ENCODE measurements at regions not wholly inside any gene's neighbourhood (a gene's known extent, or its start where the extent isn't known, plus 50 kb on each side); places are given as distances from the start of the nearest gene placed in this dataset.

DNA sequence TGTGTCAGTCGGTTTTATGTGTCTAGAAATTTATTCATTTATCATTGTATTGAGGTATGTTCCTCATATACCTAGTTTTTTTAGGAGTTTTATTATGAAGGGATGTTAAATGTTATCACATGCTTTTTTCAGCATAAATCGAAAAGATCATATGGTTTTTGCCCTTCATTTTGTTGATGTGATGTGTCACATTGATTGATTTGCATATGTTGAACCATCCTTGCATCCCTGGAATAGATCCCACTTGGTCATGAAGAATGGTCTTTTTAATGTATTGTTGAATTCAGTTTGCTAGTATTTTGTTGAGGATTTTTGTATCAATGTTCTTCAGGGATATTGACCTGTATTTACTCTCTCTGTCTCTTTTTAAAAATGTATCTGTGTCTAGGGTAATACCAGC lies 230.3 kb downstream of the RAP2B start:
- H3K36me3 ChIP-seq (ENCODE audit: control insufficient read depth, insufficient read depth, low read length): no peaks in the 10 kb centered on the region
- H3K4me1 ChIP-seq (ENCODE audit: control insufficient read depth, insufficient read depth, low read length): no peaks in the 10 kb centered on the region
- H3K27ac ChIP-seq (ENCODE audit: low read length): no peak overlapping the region
- in situ Hi-C loops (cut with HindIII; ENCODE audit: low pct_unique_long_range_greater_than_20kb, low sequenced_read_pairs) (no loop called here), intact Hi-C loops (cut with micrococcal nuclease; ENCODE audit: unreplicated experiment) (no loop called here)
- POLR2A ChIA-PET: no interaction called here
- no peak for TF ChIP-seq TCF7L2 (IDR thresholded peaks at IDR 0.05; ENCODE audit: low read depth, low read length)
- TF ChIP-seq, protein P1, sequence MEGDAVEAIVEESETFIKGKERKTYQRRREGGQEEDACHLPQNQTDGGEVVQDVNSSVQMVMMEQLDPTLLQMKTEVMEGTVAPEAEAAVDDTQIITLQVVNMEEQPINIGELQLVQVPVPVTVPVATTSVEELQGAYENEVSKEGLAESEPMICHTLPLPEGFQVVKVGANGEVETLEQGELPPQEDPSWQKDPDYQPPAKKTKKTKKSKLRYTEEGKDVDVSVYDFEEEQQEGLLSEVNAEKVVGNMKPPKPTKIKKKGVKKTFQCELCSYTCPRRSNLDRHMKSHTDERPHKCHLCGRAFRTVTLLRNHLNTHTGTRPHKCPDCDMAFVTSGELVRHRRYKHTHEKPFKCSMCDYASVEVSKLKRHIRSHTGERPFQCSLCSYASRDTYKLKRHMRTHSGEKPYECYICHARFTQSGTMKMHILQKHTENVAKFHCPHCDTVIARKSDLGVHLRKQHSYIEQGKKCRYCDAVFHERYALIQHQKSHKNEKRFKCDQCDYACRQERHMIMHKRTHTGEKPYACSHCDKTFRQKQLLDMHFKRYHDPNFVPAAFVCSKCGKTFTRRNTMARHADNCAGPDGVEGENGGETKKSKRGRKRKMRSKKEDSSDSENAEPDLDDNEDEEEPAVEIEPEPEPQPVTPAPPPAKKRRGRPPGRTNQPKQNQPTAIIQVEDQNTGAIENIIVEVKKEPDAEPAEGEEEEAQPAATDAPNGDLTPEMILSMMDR (IDR thresholded peaks at IDR 0.05): no peak
- no peak for TF ChIP-seq POLR2AphosphoS5 (IDR thresholded peaks at IDR 0.05; ENCODE audit: low read depth, low read length)
- no peak for TF ChIP-seq SIN3A (IDR thresholded peaks at IDR 0.05; ENCODE audit: borderline replicate concordance, insufficient read depth, low read depth, low read length)
- TF ChIP-seq, protein P2, sequence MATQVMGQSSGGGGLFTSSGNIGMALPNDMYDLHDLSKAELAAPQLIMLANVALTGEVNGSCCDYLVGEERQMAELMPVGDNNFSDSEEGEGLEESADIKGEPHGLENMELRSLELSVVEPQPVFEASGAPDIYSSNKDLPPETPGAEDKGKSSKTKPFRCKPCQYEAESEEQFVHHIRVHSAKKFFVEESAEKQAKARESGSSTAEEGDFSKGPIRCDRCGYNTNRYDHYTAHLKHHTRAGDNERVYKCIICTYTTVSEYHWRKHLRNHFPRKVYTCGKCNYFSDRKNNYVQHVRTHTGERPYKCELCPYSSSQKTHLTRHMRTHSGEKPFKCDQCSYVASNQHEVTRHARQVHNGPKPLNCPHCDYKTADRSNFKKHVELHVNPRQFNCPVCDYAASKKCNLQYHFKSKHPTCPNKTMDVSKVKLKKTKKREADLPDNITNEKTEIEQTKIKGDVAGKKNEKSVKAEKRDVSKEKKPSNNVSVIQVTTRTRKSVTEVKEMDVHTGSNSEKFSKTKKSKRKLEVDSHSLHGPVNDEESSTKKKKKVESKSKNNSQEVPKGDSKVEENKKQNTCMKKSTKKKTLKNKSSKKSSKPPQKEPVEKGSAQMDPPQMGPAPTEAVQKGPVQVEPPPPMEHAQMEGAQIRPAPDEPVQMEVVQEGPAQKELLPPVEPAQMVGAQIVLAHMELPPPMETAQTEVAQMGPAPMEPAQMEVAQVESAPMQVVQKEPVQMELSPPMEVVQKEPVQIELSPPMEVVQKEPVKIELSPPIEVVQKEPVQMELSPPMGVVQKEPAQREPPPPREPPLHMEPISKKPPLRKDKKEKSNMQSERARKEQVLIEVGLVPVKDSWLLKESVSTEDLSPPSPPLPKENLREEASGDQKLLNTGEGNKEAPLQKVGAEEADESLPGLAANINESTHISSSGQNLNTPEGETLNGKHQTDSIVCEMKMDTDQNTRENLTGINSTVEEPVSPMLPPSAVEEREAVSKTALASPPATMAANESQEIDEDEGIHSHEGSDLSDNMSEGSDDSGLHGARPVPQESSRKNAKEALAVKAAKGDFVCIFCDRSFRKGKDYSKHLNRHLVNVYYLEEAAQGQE (IDR thresholded peaks at IDR 0.05; ENCODE audit: insufficient read depth in 1 of 2, low read depth in 2 of 2, low read length in 1 of 2): no peak
- CTCF ChIA-PET: no interaction called here
- H3K9me3 ChIP-seq (ENCODE audit: control insufficient read depth, insufficient read depth, low read depth, low read length): peaks cover 2% of the 10 kb centered on the region; the same call in 1 of the 2 replicates
- no TSS peak for BruUV-seq (replicated peaks)
- ATAC-seq (no peak), DNase-seq (ENCODE audit: low read depth, low spot score) (no peak)
- no peaks in the 10 kb centered on the region for H3K27me3 ChIP-seq (ENCODE audit: control insufficient read depth, insufficient read depth, low read length)
- H3K4me3 ChIP-seq (ENCODE audit: low read depth in 2 of 2, low read length in 2 of 2): no peak overlapping the region

DNA sequence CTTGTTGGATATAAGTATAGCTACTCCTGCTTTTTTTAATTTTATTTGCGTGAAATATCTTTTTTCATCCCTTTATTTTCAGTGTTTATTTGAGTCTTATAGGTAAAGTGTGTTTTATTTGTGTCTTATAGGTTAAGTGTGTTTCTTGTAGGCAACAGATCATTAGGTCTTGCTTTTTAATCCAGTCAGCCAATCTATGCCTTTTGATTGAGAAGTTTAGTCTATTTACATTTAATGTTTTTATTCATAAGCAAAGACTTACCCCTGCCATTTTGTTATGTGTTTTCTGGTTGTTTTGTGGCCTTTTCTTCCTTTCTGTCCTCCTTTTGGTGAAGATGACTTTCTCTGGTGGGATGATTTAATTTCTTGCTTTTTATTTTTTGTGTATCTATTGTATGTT lies 232.0 kb downstream of the RAP2B start:
- TF ChIP-seq, protein P2 (IDR thresholded peaks at IDR 0.05; ENCODE audit: insufficient read depth in 1 of 2, low read depth in 2 of 2, low read length in 1 of 2): no peak
- no peak for TF ChIP-seq TCF7L2 (IDR thresholded peaks at IDR 0.05; ENCODE audit: low read depth, low read length)
- TF ChIP-seq, protein P1 (IDR thresholded peaks at IDR 0.05): no peak
- no peak for TF ChIP-seq POLR2AphosphoS5 (IDR thresholded peaks at IDR 0.05; ENCODE audit: low read depth, low read length)
- no peak for TF ChIP-seq SIN3A (IDR thresholded peaks at IDR 0.05; ENCODE audit: borderline replicate concordance, insufficient read depth, low read depth, low read length)
- ChIA-PET CTCF (no interaction called here), POLR2A (no interaction called here)
- in situ Hi-C loops (cut with HindIII; ENCODE audit: low pct_unique_long_range_greater_than_20kb, low sequenced_read_pairs): no loop called here
- intact Hi-C loops (cut with micrococcal nuclease; ENCODE audit: unreplicated experiment): no loop called here
- H3K27ac ChIP-seq (ENCODE audit: low read length): no peak overlapping the region
- BruUV-seq (replicated peaks): no TSS peak
- ATAC-seq: no peak
- DNase-seq (ENCODE audit: low read depth, low spot score): no peak
- no peaks in the 10 kb centered on the region for H3K4me1 ChIP-seq (ENCODE audit: control insufficient read depth, insufficient read depth, low read length)
- peaks cover 2% of the 10 kb centered on the region; the same call in 1 of the 2 replicates for H3K9me3 ChIP-seq (ENCODE audit: control insufficient read depth, insufficient read depth, low read depth, low read length)
- no peaks in the 10 kb centered on the region for H3K27me3 ChIP-seq (ENCODE audit: control insufficient read depth, insufficient read depth, low read length)
- H3K36me3 ChIP-seq (ENCODE audit: control insufficient read depth, insufficient read depth, low read length): no peaks in the 10 kb centered on the region
- H3K4me3 ChIP-seq (ENCODE audit: low read depth in 2 of 2, low read length in 2 of 2): no peak overlapping the region

Data from Panc1 (cell line).